GM18511 (cell line): ENCODE measurements at regions not wholly inside any gene's neighbourhood (a gene's known extent, or its start where the extent isn't known, plus 50 kb on each side); places are given as distances from the start of the nearest gene placed in this dataset.
"Not testable (repeated sequence)": the region's sequence is repeated elsewhere in the genome, so short reads cannot be mapped to it uniquely, and the experiment has no call there.

Source experiments
- ATAC-seq: cut with Tn5 transposase; IDR thresholded peaks from one replicate; pipeline ENCODE4 v1.9.1; 2021; ENCODE audit warnings: mild to moderate bottlenecking, moderate library complexity; ENCODE audit not compliant: unreplicated experiment

DNA sequence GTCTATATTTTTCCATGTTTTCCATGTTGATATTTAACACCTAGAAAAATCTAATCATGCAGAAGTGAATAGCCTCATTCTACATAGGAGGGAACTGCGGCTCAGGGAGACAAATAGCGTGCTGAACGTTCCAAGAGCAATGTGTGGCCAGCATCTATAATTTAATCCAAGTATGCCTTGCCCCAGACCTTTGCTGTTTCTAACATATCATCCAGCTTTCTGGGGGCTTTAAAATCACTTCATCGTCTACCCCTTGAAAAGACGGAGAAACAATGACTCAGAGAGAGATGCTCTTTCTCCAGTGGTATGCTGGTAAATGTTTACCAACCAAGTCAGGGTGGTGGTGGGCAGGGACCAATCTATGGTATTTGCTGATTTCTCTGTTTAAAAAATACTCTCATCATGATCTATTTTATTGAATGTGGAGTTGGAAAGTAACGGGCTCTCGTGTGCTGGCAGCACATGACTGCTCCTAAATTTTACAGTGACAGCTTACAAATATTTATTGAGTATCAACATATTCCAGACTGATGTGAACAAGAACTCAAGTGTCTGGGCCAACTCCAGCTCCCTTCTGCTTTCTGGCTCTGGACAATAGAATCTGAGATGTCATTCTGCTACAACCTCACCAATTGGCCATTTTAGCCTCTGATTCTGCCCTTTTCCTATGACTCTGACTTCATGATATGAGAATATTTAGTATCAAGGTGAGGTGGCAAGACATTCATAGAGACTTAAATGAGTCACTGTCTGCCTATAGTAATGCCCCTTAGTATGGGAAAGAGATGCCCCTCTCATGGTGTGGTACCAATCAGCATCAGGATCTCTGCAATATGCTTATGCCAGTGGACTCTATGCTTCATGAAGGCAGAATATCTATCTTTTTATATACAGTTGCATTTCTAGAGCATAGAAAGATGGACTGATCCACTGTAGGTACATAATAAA lies 407.4 kb upstream of the TNC start:
- ATAC-seq: no peak

DNA sequence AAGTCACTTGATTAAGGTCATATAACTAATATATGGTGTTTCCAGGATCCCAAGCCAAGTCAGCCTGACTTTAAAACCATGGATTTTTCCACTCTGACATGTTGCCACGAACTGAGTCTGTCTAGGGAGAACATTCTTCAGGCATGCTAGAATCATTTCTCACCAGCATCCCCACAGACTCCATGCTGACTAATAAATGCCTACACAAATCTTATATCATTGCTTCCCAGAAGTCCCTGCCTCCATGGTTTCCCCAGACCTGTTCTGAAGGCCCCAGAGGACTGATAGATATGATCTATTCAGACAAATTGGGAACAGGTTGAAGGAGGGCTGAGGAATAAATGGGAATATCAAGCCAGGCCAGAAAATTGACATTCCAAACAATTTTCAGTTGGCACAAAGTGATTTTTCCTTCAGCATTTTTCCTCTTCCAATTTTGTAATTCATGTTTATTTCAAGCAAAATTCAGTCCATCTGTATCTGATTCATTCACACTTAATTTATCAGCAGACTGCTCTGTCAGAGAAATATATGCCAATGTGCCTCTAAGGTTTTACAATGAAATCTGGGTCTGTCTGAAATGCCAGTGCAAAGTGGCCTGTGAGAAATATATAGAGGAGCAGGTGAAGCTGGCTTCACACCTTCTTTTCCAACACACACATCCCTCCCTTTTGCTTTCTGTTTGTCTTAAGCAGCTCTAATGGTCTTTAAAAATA lies 413.6 kb upstream of the TNC start:
- ATAC-seq: no peak

DNA sequence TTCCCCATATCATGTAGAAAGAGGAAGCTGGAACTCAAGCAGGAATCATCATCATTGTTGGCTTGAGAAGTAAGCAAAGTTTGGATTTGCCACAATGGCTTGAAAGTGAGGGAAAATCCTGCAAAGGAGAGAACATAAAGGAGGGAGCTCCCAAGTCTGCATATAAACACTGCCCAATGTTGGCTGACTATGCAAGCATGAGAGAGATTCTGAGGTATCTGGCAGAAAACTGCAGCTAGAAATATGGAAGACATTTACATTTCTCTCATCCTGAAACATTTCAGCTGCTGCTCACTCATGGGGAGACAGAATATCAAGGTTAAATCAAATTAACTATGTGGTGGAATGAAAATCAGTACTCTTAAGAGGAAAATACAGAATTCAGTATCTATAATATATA lies 415.6 kb upstream of the TNC start:
- no peak for ATAC-seq

DNA sequence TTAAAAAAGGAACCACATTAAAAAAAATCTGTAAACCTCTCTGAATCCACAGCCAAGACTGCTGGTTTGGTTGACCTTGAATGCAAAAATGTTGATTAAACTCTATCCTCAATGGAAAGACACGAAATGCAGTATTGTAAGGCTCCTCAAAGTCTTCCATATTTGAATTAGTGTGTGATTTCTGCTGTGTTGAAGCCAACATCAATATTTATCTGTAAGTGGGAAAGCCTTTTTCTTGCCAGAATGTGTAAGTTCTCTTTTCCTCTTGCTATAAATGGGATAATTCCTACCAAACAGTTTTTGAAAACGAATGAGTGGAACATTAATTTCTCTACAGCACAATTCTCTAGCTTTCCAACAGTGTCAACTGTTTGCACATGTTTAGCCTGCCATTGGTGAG lies 422.1 kb upstream of the TNC start:
- ATAC-seq: no peak

DNA sequence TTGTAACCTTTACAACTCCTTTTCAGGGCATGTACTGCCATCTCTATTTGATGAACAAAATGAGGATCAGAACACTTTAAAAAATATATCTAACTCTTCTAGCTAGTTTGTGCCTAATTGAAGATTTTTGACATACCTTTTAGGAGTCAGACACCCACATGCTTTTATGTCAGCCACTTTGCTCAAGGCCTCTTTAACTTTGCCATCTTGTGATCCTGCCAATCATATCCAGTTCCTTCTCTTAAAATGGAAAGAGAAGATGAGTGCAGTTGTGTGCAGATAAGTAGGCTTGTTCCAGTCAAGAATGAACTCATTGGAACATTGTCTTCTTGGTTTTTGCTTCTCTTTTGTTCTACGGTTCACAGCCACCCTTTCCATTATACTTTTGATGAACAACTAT lies 425.6 kb upstream of the TNC start:
- no peak for ATAC-seq

DNA sequence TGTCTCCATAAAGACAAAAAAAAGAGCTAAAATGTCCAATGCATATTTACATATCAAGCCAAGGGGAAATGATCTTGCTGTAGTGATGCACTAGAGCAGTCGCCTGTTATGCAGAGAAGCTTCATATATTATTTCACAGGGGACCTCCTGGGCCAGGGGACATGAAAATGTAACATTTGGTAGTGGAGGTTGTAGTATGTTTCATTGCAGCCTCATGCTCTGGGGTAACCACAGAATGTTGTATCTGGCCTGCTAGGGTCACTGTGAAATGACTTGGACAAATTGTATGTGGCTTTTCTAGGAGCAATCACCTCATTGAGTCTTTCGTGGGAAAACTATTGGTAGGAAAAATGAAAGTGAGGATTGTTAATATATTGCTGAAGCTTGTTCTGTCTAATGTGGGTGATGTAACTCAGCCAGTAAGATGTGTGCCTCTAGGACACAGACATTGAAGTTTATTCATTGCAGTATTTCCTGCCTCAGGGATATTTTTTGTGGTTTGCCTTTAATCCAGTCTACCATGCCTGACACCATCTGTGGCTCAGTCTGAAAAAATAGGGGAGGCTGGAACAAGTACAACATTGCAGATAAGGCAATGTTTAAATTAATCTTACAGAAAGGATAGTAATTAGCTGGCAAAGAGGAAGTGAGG lies 430.8 kb upstream of the TNC start:
- ATAC-seq: no peak

DNA sequence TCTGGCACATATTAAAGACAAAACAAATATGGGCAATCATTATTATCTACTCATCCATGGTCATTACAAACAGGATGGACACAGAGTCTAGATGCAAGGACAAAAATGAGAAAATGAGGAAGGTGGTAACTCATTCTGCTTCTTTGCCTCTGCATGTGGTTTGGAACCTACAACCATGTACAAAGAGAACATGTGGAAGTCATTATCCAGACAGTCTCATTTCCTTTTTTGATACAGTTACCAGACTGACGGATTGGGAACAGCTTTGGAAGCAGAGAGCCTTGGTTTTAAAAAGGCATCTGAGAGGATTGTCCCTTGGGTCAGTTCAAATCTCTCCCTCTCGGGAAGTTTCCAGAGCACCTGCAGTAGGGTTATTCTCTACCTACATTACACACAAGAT lies 433.4 kb upstream of the TNC start:
- ATAC-seq: no peak

DNA sequence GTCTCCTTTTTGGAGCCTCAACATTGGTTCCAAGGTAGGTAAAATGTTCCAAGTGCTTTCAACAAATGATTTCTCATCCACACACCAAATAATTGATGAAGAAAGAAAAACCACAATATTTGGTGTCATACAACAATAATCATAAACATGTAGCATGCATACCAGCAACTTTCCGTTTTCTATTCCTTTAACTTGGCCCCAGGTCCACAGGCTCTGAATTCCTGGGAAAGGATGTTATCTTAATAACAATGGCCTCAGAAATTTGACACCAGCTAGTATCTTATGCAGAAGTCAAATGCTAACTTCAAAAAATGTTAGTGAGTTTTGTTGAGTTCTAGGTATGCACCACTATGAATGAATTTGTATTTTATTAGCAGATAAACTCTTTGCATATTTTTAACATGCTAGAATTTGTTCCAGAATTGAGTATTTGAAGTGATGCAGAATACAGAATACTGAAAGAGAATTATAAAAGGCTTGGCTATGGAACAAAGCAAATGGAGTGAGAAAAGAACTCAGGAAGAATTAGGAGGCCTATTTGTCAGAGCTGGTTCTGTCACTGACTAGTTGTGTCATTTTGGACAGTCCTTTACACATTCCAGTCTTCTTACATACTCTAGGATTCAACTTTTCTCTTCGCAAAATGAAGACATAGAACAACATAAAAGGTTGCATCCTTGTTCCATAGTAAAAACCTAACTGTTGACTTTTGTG lies 435.3 kb upstream of the TNC start:
- no peak for ATAC-seq

DNA sequence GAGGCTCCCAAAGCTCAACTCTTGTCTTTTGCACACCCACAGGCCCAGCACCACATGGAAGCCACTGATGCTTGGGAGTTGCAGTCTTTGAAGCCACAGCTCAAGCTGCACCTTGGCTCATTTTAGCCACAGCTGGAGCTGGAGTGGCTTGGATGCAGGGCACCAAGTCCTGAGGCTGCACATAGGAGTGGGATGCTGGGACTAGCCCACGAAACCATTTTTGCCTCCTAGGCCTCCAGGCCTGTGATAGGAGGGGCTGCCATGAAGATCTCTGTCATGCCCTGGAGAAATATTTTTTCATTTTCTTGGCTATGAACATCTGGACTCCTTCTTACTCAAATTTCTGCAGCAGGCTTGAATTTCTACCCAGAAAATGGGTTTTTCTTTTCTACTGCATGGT lies 438.5 kb upstream of the TNC start:
- no peak for ATAC-seq

DNA sequence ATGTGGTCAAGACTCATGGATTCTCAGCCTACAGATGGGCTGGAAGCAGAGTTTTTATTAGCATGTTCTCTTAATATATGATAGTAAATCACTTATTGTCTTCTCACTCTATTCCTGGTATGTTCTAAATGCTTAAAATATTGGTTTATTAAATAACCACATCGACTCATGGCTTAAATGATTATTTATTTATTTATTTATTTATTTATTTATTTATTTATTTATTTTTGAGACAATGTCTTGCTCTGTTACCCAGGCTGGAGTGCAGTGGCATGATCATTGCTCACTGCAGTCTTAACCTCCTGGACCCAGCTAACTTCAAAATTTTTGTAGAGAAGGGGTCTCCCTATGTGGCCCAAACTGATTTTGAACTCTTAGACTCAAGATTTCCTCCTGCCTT lies 457.2 kb upstream of the TNC start:
- ATAC-seq: no peak

DNA sequence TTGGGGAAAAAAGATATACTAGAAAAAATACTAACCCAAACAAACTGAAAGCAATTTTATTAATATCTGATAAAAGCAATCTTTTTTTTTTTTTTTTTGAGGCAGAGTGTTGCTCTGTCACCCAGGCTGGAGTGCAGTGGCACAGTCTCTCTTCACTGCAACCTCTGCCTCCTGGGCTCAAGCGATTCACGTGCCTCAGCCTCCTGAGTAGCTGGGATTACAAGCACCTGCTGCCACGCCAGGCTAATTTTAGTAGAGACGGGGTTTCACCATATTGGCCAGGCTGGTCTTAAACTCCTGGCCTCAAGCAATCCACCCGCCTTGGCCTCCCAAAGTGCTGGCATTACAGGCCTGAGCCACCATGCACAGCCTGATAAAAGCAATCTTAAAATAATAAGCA lies 467.5 kb upstream of the TNC start:
- ATAC-seq: not testable (repeated sequence)

DNA sequence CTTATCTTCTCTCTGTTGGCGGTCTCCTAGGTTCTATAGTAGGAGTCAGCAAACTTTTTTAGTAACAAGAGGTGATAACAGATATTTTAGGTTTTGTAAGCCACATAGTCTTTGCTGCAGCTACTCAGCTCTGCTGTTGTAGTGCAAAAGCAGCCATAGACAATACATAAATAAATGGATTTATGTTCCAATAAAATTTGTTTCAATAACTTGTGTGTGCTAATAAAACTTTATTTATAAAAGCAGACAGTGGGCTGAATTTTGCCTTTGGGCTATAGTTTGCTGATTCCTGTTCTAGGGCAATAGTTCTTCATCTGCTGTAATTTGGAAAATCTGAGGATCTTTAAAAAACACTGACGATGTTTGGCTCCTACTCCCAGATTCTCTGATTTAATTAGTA lies 469.4 kb upstream of the TNC start:
- ATAC-seq: no peak

DNA sequence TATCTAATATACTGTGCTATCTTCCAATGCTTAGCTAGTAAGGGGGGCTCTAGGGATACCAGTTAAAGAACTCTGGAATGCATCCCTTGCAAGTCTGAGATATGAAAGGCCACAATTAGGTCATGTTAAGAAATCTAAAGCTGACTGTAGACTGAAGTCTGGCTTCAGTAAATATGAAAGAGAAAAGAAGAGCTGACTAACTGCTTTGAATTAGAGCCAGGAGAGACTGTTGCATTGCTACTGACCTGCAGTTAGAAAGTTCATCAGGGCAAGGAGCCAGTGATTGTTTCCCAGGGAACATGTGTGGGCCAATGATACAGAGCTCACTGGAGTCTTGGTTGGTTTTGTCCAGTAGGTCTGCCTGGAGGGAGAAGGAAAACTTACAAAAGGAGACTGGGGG lies 472.1 kb upstream of the TNC start:
- ATAC-seq: no peak

DNA sequence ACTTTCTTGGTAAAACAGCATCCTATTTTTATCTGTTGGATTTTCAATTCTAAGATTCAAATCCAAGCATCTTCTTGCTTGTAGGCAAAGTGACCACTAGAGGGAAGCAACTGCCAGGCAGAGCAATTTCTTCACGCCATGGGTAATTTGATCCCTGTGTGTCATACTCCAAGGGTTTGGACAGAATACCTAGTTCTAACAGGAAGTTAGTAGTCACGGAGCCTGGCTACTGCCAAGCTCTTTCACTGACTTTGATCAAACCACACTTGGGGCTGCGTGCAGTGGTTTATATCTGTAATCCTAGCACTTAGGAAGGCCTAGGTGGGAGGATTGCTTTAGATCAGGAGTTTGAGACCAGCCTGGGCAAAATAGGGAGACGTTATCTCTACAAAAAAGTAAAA lies 473.6 kb upstream of the TNC start:
- ATAC-seq: peak; percentile 72

DNA sequence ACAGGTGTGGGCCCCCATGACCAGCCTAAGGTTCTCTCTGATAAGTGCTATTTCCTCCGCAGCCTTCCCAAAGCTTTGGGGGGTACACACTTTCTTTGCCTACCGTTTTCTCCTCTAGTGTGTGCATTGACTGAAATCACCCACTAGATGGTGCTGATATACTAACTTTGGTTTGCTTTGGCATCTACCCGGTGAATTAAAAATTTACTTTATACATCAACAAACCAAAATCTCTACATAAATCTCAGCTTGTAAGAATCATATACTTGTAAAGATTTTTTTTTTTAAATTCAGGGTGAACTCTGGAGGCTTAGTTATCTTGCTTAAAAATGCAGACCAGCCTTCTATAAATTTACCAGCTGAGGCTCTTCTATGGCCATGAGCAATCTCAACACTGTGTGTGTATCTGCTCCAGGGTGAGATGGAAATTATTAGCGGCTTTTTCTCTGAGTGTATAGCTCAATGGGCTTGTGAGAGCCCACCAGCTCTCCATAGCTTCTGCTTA lies 475.7 kb upstream of the TNC start:
- ATAC-seq: no peak

DNA sequence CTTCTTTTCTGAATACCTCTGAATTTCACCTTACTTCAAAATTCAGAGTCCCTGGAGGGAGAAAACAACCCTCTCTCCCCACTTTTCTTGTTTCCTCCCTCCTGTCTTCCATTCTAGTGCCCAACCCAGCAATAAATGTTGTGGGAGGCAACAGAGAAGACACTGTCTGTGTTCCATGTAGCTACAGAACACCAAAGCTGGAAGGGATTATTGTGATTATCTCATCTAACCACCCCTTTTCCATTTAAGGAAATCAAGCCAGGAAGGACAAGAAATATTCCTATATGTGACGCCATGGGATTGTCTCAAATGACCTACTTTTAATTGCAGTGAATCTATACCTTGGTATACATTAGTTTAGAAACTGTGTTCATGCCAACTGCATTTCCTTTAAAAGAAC lies 476.6 kb upstream of the TNC start:
- ATAC-seq: no peak

DNA sequence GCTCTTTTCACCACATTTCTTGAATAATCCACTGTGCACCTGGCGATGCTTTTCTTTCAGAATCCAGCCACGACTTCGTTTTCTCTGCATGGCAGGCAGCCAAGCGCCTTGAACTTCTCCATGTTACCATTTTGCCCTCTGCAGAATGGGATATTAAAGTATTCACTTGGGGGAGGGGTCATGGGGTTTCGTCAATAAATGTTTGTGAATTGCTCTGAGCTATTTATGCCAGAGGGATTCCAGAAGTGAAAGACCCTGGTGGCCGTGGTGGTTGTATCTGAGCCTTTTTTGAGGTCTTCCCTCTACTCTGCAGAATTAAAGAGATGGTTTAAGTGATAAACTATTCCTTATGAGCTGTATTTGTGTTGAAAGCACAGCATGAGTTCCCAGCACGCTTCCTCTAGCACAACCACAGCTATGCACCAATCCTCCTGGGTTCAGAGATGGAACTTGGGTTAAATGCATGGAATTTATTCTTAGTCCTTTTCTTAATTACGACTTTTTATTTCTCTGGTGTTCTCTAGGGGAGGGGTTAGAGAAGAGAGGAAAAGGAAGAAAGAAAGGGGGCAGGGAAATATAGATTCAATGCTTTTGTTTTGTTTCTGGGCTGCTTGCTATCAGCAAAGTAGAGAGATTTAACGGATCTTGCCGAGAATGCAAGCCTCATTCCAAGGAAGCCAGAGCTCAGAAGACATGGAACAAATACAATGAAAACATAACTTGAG lies 478.2 kb upstream of the TNC start:
- ATAC-seq: no peak

DNA sequence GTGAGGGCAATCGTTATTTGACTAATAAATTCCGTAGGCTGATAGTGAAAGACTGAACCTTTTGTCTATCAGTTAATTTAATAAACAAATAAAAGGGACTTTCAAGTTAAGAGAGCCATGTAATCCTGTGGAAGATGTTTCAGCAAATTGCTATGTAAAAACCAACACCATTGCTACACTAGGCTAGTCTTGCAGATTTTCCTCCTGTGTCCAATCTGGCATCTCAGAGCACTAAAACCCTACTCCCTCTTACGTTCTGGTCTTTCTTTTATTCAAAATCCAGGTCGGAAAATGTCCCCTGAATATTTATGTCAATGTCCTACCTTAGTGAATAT lies 478.8 kb upstream of the TNC start:
- no peak for ATAC-seq

DNA sequence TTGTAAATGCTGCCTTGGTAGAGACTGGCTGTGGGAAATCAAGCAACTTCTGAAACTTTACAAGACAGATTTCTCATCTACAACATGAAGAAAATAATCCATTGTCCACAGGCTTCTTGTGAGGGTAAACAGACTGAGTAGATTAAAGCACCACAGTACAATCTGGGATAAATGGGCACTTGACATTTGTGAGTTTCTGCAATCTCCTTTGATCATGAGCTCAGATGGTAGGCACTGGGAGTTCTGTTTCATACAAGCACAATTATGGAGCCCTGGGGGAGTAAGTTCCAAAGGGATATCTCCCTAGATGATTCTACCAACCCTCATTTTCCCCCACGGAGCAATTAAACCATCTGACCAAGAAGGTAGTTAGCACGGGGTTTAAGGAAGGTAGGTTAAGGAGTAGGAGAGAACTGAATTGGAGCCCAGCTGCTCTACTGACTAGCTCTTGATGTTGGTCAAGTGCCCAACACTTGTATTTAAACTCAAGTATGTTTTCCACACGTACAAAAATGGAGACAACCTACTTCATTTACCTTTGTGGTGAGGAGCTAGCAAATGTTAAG lies 479.5 kb upstream of the TNC start:
- ATAC-seq: no peak

DNA sequence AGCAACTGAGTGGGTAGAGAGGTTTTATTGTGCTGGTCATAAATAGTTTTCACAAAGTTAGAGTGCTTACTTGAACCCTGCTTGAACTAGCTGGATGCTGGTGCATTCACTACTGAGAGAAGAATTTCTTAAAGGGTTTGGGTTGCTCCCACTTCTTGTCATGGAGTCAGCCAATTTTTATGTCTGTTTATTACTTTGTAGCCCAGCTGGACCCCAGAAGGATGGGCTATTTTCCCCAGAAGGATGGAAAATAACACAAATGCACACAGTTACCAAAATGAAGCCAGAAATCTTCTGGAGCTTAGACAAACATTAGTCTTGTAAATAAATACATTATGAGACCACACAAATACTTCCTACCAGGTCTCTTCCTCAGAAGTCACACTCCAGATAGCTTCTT lies 480.8 kb upstream of the TNC start:
- ATAC-seq: no peak
